NCI-H128 (cell line): ENCODE measurements at regions not wholly inside any gene's neighbourhood (a gene's known extent, or its start where the extent isn't known, plus 50 kb on each side); places are given as distances from the start of the nearest gene placed in this dataset.

Source experiments
- DNase-seq: peaks from one replicate; lab custom pipeline; 2025; ENCODE audit not compliant: unreplicated experiment; lab: John Stamatoyannopoulos, UW

- no peak for DNase-seq
These were observed 53.9 kb downstream of the FOXL1 start for GRCh38 chr16:86632206-86632605.

- DNase-seq = no peak
These were observed 54.6 kb downstream of the FOXL1 start for GRCh38 chr16:86632944-86633343.

GRCh38 chr16:86634292-86634691, 55.9 kb downstream of the FOXL1 start:
- no peak for DNase-seq

GRCh38 chr16:86635176-86635876, 57.0 kb downstream of the FOXL1 start:
- no peak for DNase-seq

GRCh38 chr16:86635926-86636325, 57.6 kb downstream of the FOXL1 start:
- DNase-seq = no peak

- no peak for DNase-seq
These were observed 59.4 kb downstream of the FOXL1 start for GRCh38 chr16:86637744-86638143.

GRCh38 chr16:86638642-86639041, 60.3 kb downstream of the FOXL1 start:
- DNase-seq = no peak

GRCh38 chr16:86639354-86639753, 61.0 kb downstream of the FOXL1 start:
- DNase-seq = no peak

- no peak for DNase-seq
These were observed 62.0 kb downstream of the FOXL1 start for GRCh38 chr16:86640265-86640843.

GRCh38 chr16:86642087-86642486, 63.7 kb downstream of the FOXL1 start:
- no peak for DNase-seq

GRCh38 chr16:86643671-86644070, 65.3 kb downstream of the FOXL1 start:
- DNase-seq = no peak

GRCh38 chr16:86647561-86647960, 69.2 kb downstream of the FOXL1 start:
- DNase-seq = no peak

GRCh38 chr16:86649875-86650274, 71.5 kb downstream of the FOXL1 start:
- DNase-seq = no peak

GRCh38 chr16:86651013-86651627, 72.8 kb downstream of the FOXL1 start:
- no peak for DNase-seq

- no peak for DNase-seq
These were observed 73.5 kb downstream of the FOXL1 start for GRCh38 chr16:86651823-86652222.

GRCh38 chr16:86653285-86654006, 75.1 kb downstream of the FOXL1 start:
- DNase-seq = no peak

GRCh38 chr16:86657972-86658371, 79.6 kb downstream of the FOXL1 start:
- DNase-seq = no peak

- DNase-seq = no peak
These were observed 82.3 kb downstream of the FOXL1 start for GRCh38 chr16:86660623-86661022.

GRCh38 chr16:86661706-86662105, 83.4 kb downstream of the FOXL1 start:
- DNase-seq = no peak

- DNase-seq = no peak
These were observed 83.8 kb downstream of the FOXL1 start for GRCh38 chr16:86662195-86662594.

GRCh38 chr16:86662740-86663139, 84.4 kb downstream of the FOXL1 start:
- no peak for DNase-seq
